Uterus (tissue), 3 donors: ENCODE measurements at regions not wholly inside any gene's neighbourhood (a gene's known extent, or its start where the extent isn't known, plus 50 kb on each side); places are given as distances from the start of the nearest gene placed in this dataset.

Experiments
- DNase-seq, 2 donors: peaks; one replicate each; pipeline ENCODE4 v3.0.0-alpha.2; 2019 to 2020
- H3K27ac ChIP-seq, 2 donors: fragments of 200-600 bp; sonication (generic); 1 replicate in 1 of 2; 2 replicates in 1 of 2; pipeline ENCODE4 v1.5.1; 2016 to 2018
- H3K27me3 ChIP-seq, 2 donors: fragments of 200-600 bp; sonication (generic); one replicate each; pipeline ENCODE4 v1.5.1; 2018 to 2019; ENCODE audit warnings: control low read depth in 1 of 2
- H3K36me3 ChIP-seq, 2 donors: fragments of 200-600 bp; sonication (generic); one replicate each; pipeline ENCODE4 v1.5.1; 2019; ENCODE audit warnings: control low read depth in 1 of 2
- H3K4me1 ChIP-seq, 2 donors: fragments of 200-600 bp; sonication (generic); one replicate each; pipeline ENCODE4 v1.5.1; 2018 to 2019; ENCODE audit warnings: control low read depth in 1 of 2
- H3K4me3 ChIP-seq, 2 donors: fragments of 200-600 bp; sonication (generic); 1 replicate in 1 of 2; 2 replicates in 1 of 2; pipeline ENCODE4 v1.5.1; 2018 to 2019; ENCODE audit warnings: mild to moderate bottlenecking in 1 of 2
- H3K9me3 ChIP-seq, 2 donors: fragments of 200-600 bp; sonication (generic); one replicate each; pipeline ENCODE4 v1.5.1; 2019; ENCODE audit warnings: control low read depth in 1 of 2
- CTCF ChIP-seq, 4 experiments: fragments of 200-600 bp in 2 of 4; fragments of 450-650 bp in 2 of 4; sonication (generic) in 2 of 4; IDR thresholded peaks; one replicate each; pipeline ENCODE4 v1.5.1; 2016 to 2019; ENCODE audit warnings: antibody characterized with exemption in 4 of 4, mild to moderate bottlenecking in 2 of 4, moderate library complexity in 1 of 4
- POLR2A ChIP-seq, 2 donors: fragments of 450-650 bp; IDR thresholded peaks; one replicate each; pipeline ENCODE4 v1.6.1; 2016; ENCODE audit warnings: antibody characterized with exemption in 2 of 2, mild to moderate bottlenecking in 1 of 2, moderate library complexity in 1 of 2
- intact Hi-C: fragments of 100-400 bp; cut with DNase I; formaldehyde crosslinking; loops from one replicate; pipeline ENCODE4 v1.15.1; 2023; ENCODE audit warnings: low total_unique reads
- donor health status: DM: yes; HTN: yes; CAD: no.

GRCh38 chr12:114916541-114916940, 232.6 kb upstream of the TBX3 start:
- no peaks in the 10 kb centered on the region for H3K27me3 ChIP-seq
- TF ChIP-seq POLR2A (IDR thresholded peaks at IDR 0.05) (no peak), CTCF (IDR thresholded peaks at IDR 0.05) (no peak)
- intact Hi-C loops: no loop called here
- no peaks in the 10 kb centered on the region for H3K9me3 ChIP-seq
- no peak overlapping the region for H3K4me3 ChIP-seq
- no peak for DNase-seq
- H3K36me3 ChIP-seq: no peaks in the 10 kb centered on the region
- H3K27ac ChIP-seq: no peak overlapping the region
- H3K4me1 ChIP-seq: no peaks in the 10 kb centered on the region

- H3K9me3 ChIP-seq: no peaks in the 10 kb centered on the region
- intact Hi-C loops: no loop called here
- no peak overlapping the region for H3K27ac ChIP-seq
- no peaks in the 10 kb centered on the region for H3K27me3 ChIP-seq
- H3K4me3 ChIP-seq: no peak overlapping the region
- no peak for TF ChIP-seq CTCF (IDR thresholded peaks at IDR 0.05)
- no peak for TF ChIP-seq POLR2A (IDR thresholded peaks at IDR 0.05)
- H3K36me3 ChIP-seq: no peaks in the 10 kb centered on the region
- DNase-seq: no peak
- no peaks in the 10 kb centered on the region for H3K4me1 ChIP-seq
Measured at GRCh38 chr12:114916124-114916523, 232.1 kb upstream of the TBX3 start.

GRCh38 chr12:114913871-114914801, 230.2 kb upstream of the TBX3 start:
- DNase-seq: peak in 1 of 2 donors; percentile 26
- TF ChIP-seq POLR2A (IDR thresholded peaks at IDR 0.05) (no peak), CTCF (IDR thresholded peaks at IDR 0.05) (no peak)
- no peak overlapping the region for H3K27ac ChIP-seq
- H3K4me1 ChIP-seq: no peaks in the 10 kb centered on the region
- no peaks in the 10 kb centered on the region for H3K9me3 ChIP-seq
- no peak overlapping the region for H3K4me3 ChIP-seq
- H3K36me3 ChIP-seq: no peaks in the 10 kb centered on the region
- intact Hi-C loops: no loop called here
- no peaks in the 10 kb centered on the region for H3K27me3 ChIP-seq

- Histone ChIP-seq H3K36me3 (no peaks in the 10 kb centered on the region), H3K4me1 (no peaks in the 10 kb centered on the region), H3K9me3 (no peaks in the 10 kb centered on the region), H3K4me3 (no peak overlapping the region), H3K27ac (no peak overlapping the region), H3K27me3 (no peaks in the 10 kb centered on the region)
- TF ChIP-seq CTCF (IDR thresholded peaks at IDR 0.05): no peak
- no peak for DNase-seq
- intact Hi-C loops: no loop called here
Measured at GRCh38 chr12:114912811-114913210, 228.8 kb upstream of the TBX3 start.

- intact Hi-C loops: no loop called here
- Histone ChIP-seq H3K27me3 (no peaks in the 10 kb centered on the region), H3K36me3 (no peaks in the 10 kb centered on the region), H3K27ac (no peak overlapping the region), H3K4me1 (no peaks in the 10 kb centered on the region), H3K4me3 (no peak overlapping the region), H3K9me3 (no peaks in the 10 kb centered on the region)
- DNase-seq: no peak
- TF ChIP-seq POLR2A (IDR thresholded peaks at IDR 0.05) (no peak), CTCF (IDR thresholded peaks at IDR 0.05) (no peak)
Measured at GRCh38 chr12:114911196-114911595, 227.2 kb upstream of the TBX3 start.
